MM.1S (cell line): ENCODE measurements at regions not wholly inside any gene's neighbourhood (a gene's known extent, or its start where the extent isn't known, plus 50 kb on each side); places are given as distances from the start of the nearest gene placed in this dataset.

ENCODE experiments used
- DNase-seq: peaks from one replicate; pipeline ENCODE4 v3.0.0-alpha.2; 2015
- H2AFZ ChIP-seq: fragments of 300-600 bp; sonication (generic); 2 replicates; pipeline ENCODE4 v1.6.0; 2016; ENCODE audit warnings: antibody characterized with exemption, low read length
- H3F3A ChIP-seq: fragments of 300-600 bp; sonication (generic); 2 replicates; pipeline ENCODE4 v1.6.1; 2016; ENCODE audit warnings: mild to moderate bottlenecking, antibody characterized with exemption, low read length, moderate library complexity, mixed read lengths; ENCODE audit not compliant: insufficient read depth
- H3K27ac ChIP-seq: fragments of 300-600 bp; sonication (generic); 2 replicates; pipeline ENCODE4 v1.5.1; 2016; ENCODE audit warnings: mild to moderate bottlenecking, low read length
- H3K27me3 ChIP-seq: fragments of 300-600 bp; sonication (generic); replicated peaks from 2 replicates; pipeline ENCODE4 v1.6.0; 2016; ENCODE audit warnings: low read length; ENCODE audit not compliant: insufficient read depth
- H3K36me3 ChIP-seq: fragments of 300-600 bp; sonication (generic); replicated peaks from 2 replicates; pipeline ENCODE4 v1.6.1; 2016; ENCODE audit warnings: mild to moderate bottlenecking, low read length, mixed read lengths; ENCODE audit not compliant: insufficient read depth
- H3K4me1 ChIP-seq: fragments of 300-600 bp; sonication (generic); 2 replicates; pipeline ENCODE4 v1.6.1; 2016; ENCODE audit warnings: low read length, mixed read lengths
- H3K4me2 ChIP-seq: fragments of 300-600 bp; sonication (generic); 2 replicates; pipeline ENCODE4 v1.6.0; 2016; ENCODE audit warnings: low read depth, low read length
- H3K4me3 ChIP-seq: fragments of 300-600 bp; sonication (generic); 2 replicates; pipeline ENCODE4 v1.5.1; 2016; ENCODE audit warnings: low read length, mixed read lengths
- H3K79me2 ChIP-seq: fragments of 300-600 bp; sonication (generic); 2 replicates; pipeline ENCODE4 v1.6.1; 2016; ENCODE audit warnings: mixed run types, low read length, mixed read lengths
- H3K9ac ChIP-seq: fragments of 300-600 bp; sonication (generic); 2 replicates; pipeline ENCODE4 v1.6.1; 2016; ENCODE audit warnings: low read length, mixed read lengths
- H3K9me2 ChIP-seq: fragments of 300-600 bp; sonication (generic); replicated peaks from 2 replicates; pipeline ENCODE4 v1.6.1; 2016; ENCODE audit warnings: mild to moderate bottlenecking, low read length, mixed read lengths; ENCODE audit not compliant: insufficient read depth
- H3K9me3 ChIP-seq: fragments of 300-600 bp; sonication (generic); replicated peaks from 2 replicates; pipeline ENCODE4 v1.6.1; 2016; ENCODE audit warnings: mild to moderate bottlenecking, low read length, mixed read lengths; ENCODE audit not compliant: insufficient read depth
- H4K20me1 ChIP-seq: fragments of 300-600 bp; sonication (generic); 2 replicates; pipeline ENCODE4 v1.6.1; 2016; ENCODE audit warnings: mild to moderate bottlenecking, low read length, moderate library complexity, mixed read lengths; ENCODE audit not compliant: insufficient read depth
- EZH2 ChIP-seq: fragments of 300-600 bp; sonication (generic); optimal IDR thresholded peaks from 2 replicates; pipeline ENCODE3; 2017; ENCODE audit warnings: low read depth, mild to moderate bottlenecking, antibody characterized with exemption, low read length, mixed read lengths
- EZH2phosphoT487 ChIP-seq: fragments of 300-600 bp; sonication (generic); IDR thresholded peaks from 2 replicates; pipeline ENCODE4 v1.6.1; 2018; ENCODE audit warnings: antibody characterized with exemption, low read length
- TF ChIP-seq, protein P1 (sequence below): fragments of 300-600 bp; sonication (generic); IDR thresholded peaks from 2 replicates; pipeline ENCODE4 v1.5.1; 2016; ENCODE audit warnings: antibody characterized with exemption, low read length, mixed read lengths

DNA sequence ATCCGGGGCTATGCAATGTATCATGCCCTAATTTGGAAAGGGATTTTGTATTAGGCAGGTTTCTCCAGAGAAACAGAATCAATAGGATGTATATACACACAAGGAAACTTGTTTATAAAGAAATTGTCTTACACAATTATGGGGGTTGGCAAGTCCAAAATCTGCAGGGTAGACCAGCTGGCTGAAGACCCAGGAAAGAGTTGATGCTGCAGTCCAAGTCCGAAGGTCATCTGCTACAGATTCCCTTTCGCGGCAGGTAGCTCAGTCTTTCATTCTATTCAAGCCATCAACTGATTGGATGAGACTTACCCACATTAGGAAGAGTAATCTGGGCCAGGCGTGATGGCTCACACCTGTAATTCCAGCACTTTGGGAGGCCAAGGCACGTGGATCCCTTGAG, 54.6 kb upstream of the CXADR start:
- no peaks in the 10 kb centered on the region for H3K36me3 ChIP-seq
- TF ChIP-seq, protein P1, sequence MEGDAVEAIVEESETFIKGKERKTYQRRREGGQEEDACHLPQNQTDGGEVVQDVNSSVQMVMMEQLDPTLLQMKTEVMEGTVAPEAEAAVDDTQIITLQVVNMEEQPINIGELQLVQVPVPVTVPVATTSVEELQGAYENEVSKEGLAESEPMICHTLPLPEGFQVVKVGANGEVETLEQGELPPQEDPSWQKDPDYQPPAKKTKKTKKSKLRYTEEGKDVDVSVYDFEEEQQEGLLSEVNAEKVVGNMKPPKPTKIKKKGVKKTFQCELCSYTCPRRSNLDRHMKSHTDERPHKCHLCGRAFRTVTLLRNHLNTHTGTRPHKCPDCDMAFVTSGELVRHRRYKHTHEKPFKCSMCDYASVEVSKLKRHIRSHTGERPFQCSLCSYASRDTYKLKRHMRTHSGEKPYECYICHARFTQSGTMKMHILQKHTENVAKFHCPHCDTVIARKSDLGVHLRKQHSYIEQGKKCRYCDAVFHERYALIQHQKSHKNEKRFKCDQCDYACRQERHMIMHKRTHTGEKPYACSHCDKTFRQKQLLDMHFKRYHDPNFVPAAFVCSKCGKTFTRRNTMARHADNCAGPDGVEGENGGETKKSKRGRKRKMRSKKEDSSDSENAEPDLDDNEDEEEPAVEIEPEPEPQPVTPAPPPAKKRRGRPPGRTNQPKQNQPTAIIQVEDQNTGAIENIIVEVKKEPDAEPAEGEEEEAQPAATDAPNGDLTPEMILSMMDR: no peak
- TF ChIP-seq EZH2phosphoT487 (no peak), EZH2 (no peak)
- no peaks in the 10 kb centered on the region for H3K9me2 ChIP-seq
- no peaks in the 10 kb centered on the region for H3K27me3 ChIP-seq
- H3K79me2 ChIP-seq: no peaks in the 10 kb centered on the region
- DNase-seq: no peak
- no peak overlapping the region for H3K4me2 ChIP-seq
- H3K4me3 ChIP-seq: no peak overlapping the region
- no peaks in the 10 kb centered on the region; the same call in 1 of the 2 replicates for H3F3A ChIP-seq
- no peak overlapping the region for H3K9ac ChIP-seq
- no peak overlapping the region for H3K27ac ChIP-seq
- H4K20me1 ChIP-seq: no peaks in the 10 kb centered on the region
- no peaks in the 10 kb centered on the region for H3K9me3 ChIP-seq
- no peak overlapping the region for H2AFZ ChIP-seq
- H3K4me1 ChIP-seq: no peaks in the 10 kb centered on the region

GRCh38 chr21:17460094-17460493, 52.7 kb upstream of the CXADR start:
- TF ChIP-seq EZH2: no peak
- no peak overlapping the region for H3K4me2 ChIP-seq
- H3K9me3 ChIP-seq: no peaks in the 10 kb centered on the region
- H2AFZ ChIP-seq: no peak overlapping the region
- H3K79me2 ChIP-seq: no peaks in the 10 kb centered on the region
- H3K9ac ChIP-seq: no peak overlapping the region
- H3K9me2 ChIP-seq: no peaks in the 10 kb centered on the region
- H3K4me1 ChIP-seq: no peaks in the 10 kb centered on the region
- no peak overlapping the region for H3K4me3 ChIP-seq
- no peaks in the 10 kb centered on the region for H3F3A ChIP-seq
- no peaks in the 10 kb centered on the region for H4K20me1 ChIP-seq
- no peaks in the 10 kb centered on the region for H3K36me3 ChIP-seq
- H3K27me3 ChIP-seq: no peaks in the 10 kb centered on the region
- H3K27ac ChIP-seq: no peak overlapping the region
- DNase-seq: no peak

- Histone ChIP-seq H3K79me2 (no peaks in the 10 kb centered on the region), H3K36me3 (no peaks in the 10 kb centered on the region), H3K4me2 (no peak overlapping the region), H3K4me3 (no peak overlapping the region), H2AFZ (no peak overlapping the region), H3F3A (no peaks in the 10 kb centered on the region), H3K9ac (no peak overlapping the region), H3K4me1 (no peaks in the 10 kb centered on the region), H3K27me3 (no peaks in the 10 kb centered on the region), H4K20me1 (no peaks in the 10 kb centered on the region), H3K9me3 (no peaks in the 10 kb centered on the region), H3K27ac (no peak overlapping the region), H3K9me2 (no peaks in the 10 kb centered on the region)
- no peak for DNase-seq
- TF ChIP-seq EZH2phosphoT487: no peak
- no peak for TF ChIP-seq EZH2
- TF ChIP-seq, protein P1: no peak
Measured at GRCh38 chr21:17461014-17461413, 51.8 kb upstream of the CXADR start.

DNA sequence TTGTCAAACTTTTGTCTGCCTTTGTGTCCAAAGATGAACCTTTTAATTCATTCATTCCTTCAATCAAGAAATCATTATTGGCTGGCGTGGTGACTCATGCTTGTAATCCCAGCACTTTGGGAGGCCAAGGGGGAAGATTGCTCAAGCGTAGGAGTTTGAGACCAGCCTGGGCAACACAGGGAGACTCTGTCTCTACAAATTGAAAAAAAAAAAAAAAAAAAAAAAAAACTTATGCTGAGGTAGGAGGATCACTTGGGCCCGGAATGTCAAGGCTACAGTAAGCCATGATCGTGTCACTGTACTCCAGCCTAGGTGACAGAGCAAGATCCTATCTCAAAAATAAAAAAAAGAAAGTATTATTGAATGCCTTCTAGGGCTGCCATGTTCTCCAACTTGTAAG, 51.3 kb upstream of the CXADR start:
- no peaks in the 10 kb centered on the region for H4K20me1 ChIP-seq
- H2AFZ ChIP-seq: no peak overlapping the region
- no peaks in the 10 kb centered on the region for H3K27me3 ChIP-seq
- H3K4me1 ChIP-seq: no peaks in the 10 kb centered on the region
- no peaks in the 10 kb centered on the region for H3K9me3 ChIP-seq
- H3K4me3 ChIP-seq: no peak overlapping the region
- no peak overlapping the region for H3K4me2 ChIP-seq
- no peak overlapping the region for H3K27ac ChIP-seq
- H3K79me2 ChIP-seq: no peaks in the 10 kb centered on the region
- no peak for TF ChIP-seq EZH2phosphoT487
- TF ChIP-seq EZH2: no peak
- TF ChIP-seq, protein P1: no peak
- no peak overlapping the region for H3K9ac ChIP-seq
- no peaks in the 10 kb centered on the region for H3K9me2 ChIP-seq
- no peaks in the 10 kb centered on the region for H3F3A ChIP-seq
- no peak for DNase-seq
- no peaks in the 10 kb centered on the region for H3K36me3 ChIP-seq
